ENCODE measurements at regions not wholly inside any gene's neighbourhood (a gene's known extent, or its start where the extent isn't known, plus 50 kb on each side); places are given as distances from the start of the nearest gene placed in this dataset.

GRCh38 chr13:104426435-104426834 is 1360.2 kb upstream of the SLC10A2 start:
- no peaks in the 10 kb centered on the region for H3K79me2 ChIP-seq
- H3K9me3 ChIP-seq (ENCODE audit: low read depth), result no peaks in the 10 kb centered on the region
- H3K36me3 ChIP-seq (replicated peaks; ENCODE audit: insufficient read depth, low read depth), result no peaks in the 10 kb centered on the region
- H3K27ac ChIP-seq, result no peak overlapping the region
- H3K4me1 ChIP-seq (ENCODE audit: insufficient read depth), result no peaks in the 10 kb centered on the region
- no peaks in the 10 kb centered on the region for H4K20me1 ChIP-seq (ENCODE audit: insufficient read depth, poor library complexity, severe bottlenecking)
- no peak overlapping the region for H3K4me3 ChIP-seq
- H3K4me2 ChIP-seq, result no peak overlapping the region
- H2AFZ ChIP-seq, result no peak overlapping the region
- TF ChIP-seq EZH2 (IDR thresholded peaks at IDR 0.05; ENCODE audit: borderline replicate concordance) (no peak), EZH2phosphoT487 (IDR thresholded peaks at IDR 0.05; ENCODE audit: low read depth, severe bottlenecking, unreplicated experiment) (no peak)
- TF ChIP-seq, protein P1, sequence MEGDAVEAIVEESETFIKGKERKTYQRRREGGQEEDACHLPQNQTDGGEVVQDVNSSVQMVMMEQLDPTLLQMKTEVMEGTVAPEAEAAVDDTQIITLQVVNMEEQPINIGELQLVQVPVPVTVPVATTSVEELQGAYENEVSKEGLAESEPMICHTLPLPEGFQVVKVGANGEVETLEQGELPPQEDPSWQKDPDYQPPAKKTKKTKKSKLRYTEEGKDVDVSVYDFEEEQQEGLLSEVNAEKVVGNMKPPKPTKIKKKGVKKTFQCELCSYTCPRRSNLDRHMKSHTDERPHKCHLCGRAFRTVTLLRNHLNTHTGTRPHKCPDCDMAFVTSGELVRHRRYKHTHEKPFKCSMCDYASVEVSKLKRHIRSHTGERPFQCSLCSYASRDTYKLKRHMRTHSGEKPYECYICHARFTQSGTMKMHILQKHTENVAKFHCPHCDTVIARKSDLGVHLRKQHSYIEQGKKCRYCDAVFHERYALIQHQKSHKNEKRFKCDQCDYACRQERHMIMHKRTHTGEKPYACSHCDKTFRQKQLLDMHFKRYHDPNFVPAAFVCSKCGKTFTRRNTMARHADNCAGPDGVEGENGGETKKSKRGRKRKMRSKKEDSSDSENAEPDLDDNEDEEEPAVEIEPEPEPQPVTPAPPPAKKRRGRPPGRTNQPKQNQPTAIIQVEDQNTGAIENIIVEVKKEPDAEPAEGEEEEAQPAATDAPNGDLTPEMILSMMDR (IDR thresholded peaks at IDR 0.05; ENCODE audit: poor library complexity), result no peak
- no peaks in the 10 kb centered on the region for H3K9me2 ChIP-seq (replicated peaks; ENCODE audit: insufficient read depth)
- no peak for DNase-seq (ENCODE audit: low spot score)
- no peaks in the 10 kb centered on the region for H3K27me3 ChIP-seq
- 95% methylated on average over 4 of the region's 4 CpGs for WGBS (ENCODE audit: low lambda C conversion rate, missing lambda C conversion rate)

DNA sequence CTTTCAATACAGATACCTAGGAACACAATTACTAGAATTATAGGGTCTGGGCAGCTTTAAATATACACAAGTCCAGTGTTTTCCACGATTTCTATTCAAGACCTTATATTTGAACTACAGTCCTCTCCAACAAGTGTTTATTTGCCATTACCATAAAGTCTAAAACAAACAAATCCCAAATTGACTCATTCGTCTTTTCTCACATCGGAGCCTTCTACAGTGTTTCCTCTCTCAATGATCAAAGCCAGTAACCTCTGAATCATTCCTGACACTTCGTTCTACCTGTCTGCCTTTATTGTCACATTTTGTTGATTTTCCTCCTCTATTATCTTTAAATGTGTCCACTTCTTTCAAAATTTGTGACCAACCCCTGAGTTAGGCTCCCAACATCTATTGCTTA is 1356.5 kb upstream of the SLC10A2 start:
- Histone ChIP-seq H3K9me2 (replicated peaks; ENCODE audit: insufficient read depth) (no peaks in the 10 kb centered on the region), H3K79me2 (no peaks in the 10 kb centered on the region), H3K4me1 (ENCODE audit: insufficient read depth) (no peaks in the 10 kb centered on the region), H3K9me3 (ENCODE audit: low read depth) (no peaks in the 10 kb centered on the region), H4K20me1 (ENCODE audit: insufficient read depth, poor library complexity, severe bottlenecking) (no peaks in the 10 kb centered on the region), H3K27ac (no peak overlapping the region), H3K4me2 (no peak overlapping the region), H2AFZ (no peak overlapping the region), H3K27me3 (no peaks in the 10 kb centered on the region), H3K36me3 (replicated peaks; ENCODE audit: insufficient read depth, low read depth) (no peaks in the 10 kb centered on the region), H3K4me3 (no peak overlapping the region)
- DNase-seq (ENCODE audit: low spot score), result no peak
- 64% methylated on average over 4 of the region's 4 CpGs for WGBS (ENCODE audit: low lambda C conversion rate, missing lambda C conversion rate)
- no peak for TF ChIP-seq EZH2 (IDR thresholded peaks at IDR 0.05; ENCODE audit: borderline replicate concordance)
- TF ChIP-seq, protein P1 (IDR thresholded peaks at IDR 0.05; ENCODE audit: poor library complexity), result no peak
- no peak for TF ChIP-seq EZH2phosphoT487 (IDR thresholded peaks at IDR 0.05; ENCODE audit: low read depth, severe bottlenecking, unreplicated experiment)

DNA sequence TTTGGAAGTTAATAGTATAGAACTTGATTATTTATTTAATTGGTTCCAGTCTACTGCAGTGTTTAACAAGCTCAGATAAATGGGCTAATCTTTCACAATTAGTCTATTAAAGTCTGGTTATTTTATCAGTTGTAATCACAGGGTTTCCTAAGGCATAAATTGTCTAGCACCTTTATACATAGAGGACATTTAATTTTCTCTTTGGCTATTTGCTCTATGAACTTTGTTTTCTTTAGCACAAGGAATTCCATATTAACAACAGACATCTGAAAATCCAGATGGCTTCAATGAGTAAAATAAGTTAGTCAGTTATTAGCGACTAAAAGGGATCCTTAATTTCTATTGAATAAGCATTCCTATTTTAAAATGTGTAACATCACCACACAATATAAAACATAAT is 1350.8 kb upstream of the SLC10A2 start:
- Histone ChIP-seq H3K4me1 (ENCODE audit: insufficient read depth) (no peaks in the 10 kb centered on the region), H3K9me2 (replicated peaks; ENCODE audit: insufficient read depth) (no peaks in the 10 kb centered on the region), H3K36me3 (replicated peaks; ENCODE audit: insufficient read depth, low read depth) (no peaks in the 10 kb centered on the region), H3K27ac (no peak overlapping the region), H3K79me2 (no peaks in the 10 kb centered on the region), H4K20me1 (ENCODE audit: insufficient read depth, poor library complexity, severe bottlenecking) (no peaks in the 10 kb centered on the region), H3K4me2 (no peak overlapping the region), H3K27me3 (no peaks in the 10 kb centered on the region), H3K9me3 (ENCODE audit: low read depth) (no peaks in the 10 kb centered on the region), H3K4me3 (no peak overlapping the region), H2AFZ (no peak overlapping the region)
- 73% methylated on average over 1 of the region's 1 CpG for WGBS (ENCODE audit: low lambda C conversion rate, missing lambda C conversion rate)
- TF ChIP-seq EZH2 (IDR thresholded peaks at IDR 0.05; ENCODE audit: borderline replicate concordance), result no peak
- TF ChIP-seq, protein P1 (IDR thresholded peaks at IDR 0.05; ENCODE audit: poor library complexity), result no peak
- TF ChIP-seq EZH2phosphoT487 (IDR thresholded peaks at IDR 0.05; ENCODE audit: low read depth, severe bottlenecking, unreplicated experiment), result no peak
- DNase-seq (ENCODE audit: low spot score), result no peak

GRCh38 chr13:104414771-104415170 is 1348.6 kb upstream of the SLC10A2 start:
- no peaks in the 10 kb centered on the region for H3K79me2 ChIP-seq
- no peak overlapping the region for H3K4me2 ChIP-seq
- no peak overlapping the region for H3K4me3 ChIP-seq
- H3K4me1 ChIP-seq (ENCODE audit: insufficient read depth), result no peaks in the 10 kb centered on the region
- H3K27ac ChIP-seq, result no peak overlapping the region
- 46% methylated on average over 4 of the region's 4 CpGs for WGBS (ENCODE audit: low lambda C conversion rate, missing lambda C conversion rate)
- H3K9me3 ChIP-seq (ENCODE audit: low read depth), result no peaks in the 10 kb centered on the region
- no peaks in the 10 kb centered on the region for H3K9me2 ChIP-seq (replicated peaks; ENCODE audit: insufficient read depth)
- DNase-seq (ENCODE audit: low spot score), result no peak
- H3K36me3 ChIP-seq (replicated peaks; ENCODE audit: insufficient read depth, low read depth), result no peaks in the 10 kb centered on the region
- no peak overlapping the region for H2AFZ ChIP-seq
- H3K27me3 ChIP-seq, result no peaks in the 10 kb centered on the region
- no peaks in the 10 kb centered on the region for H4K20me1 ChIP-seq (ENCODE audit: insufficient read depth, poor library complexity, severe bottlenecking)
- TF ChIP-seq EZH2 (IDR thresholded peaks at IDR 0.05; ENCODE audit: borderline replicate concordance) (no peak), EZH2phosphoT487 (IDR thresholded peaks at IDR 0.05; ENCODE audit: low read depth, severe bottlenecking, unreplicated experiment) (no peak)
- TF ChIP-seq, protein P1 (IDR thresholded peaks at IDR 0.05; ENCODE audit: poor library complexity), result no peak

All from hepatocyte (in vitro differentiated cells).